Esophagus squamous epithelium (tissue), 5 donors: ENCODE measurements at regions not wholly inside any gene's neighbourhood (a gene's known extent, or its start where the extent isn't known, plus 50 kb on each side); places are given as distances from the start of the nearest gene placed in this dataset.

Experiments
- DNase-seq: peaks from one replicate; lab custom pipeline; 2025; lab: John Stamatoyannopoulos, UW
- H3K27ac ChIP-seq, 4 donors: fragments of 200-600 bp; sonication (generic); one replicate each; pipeline ENCODE4 v1.5.1; 2016 to 2019; ENCODE audit warnings: mild to moderate bottlenecking in 1 of 4
- H3K27me3 ChIP-seq, 4 donors: fragments of 200-600 bp; sonication (generic); 1 replicate in 3 of 4; 2 replicates in 1 of 4; pipeline versions ENCODE4 v1.5.1 to v1.6.0; 2017 to 2021; ENCODE audit warnings: antibody characterized with exemption in 1 of 4
- H3K36me3 ChIP-seq, 3 donors: fragments of 200-600 bp; sonication (generic); one replicate each; pipeline ENCODE4 v1.5.1; 2016 to 2019
- H3K4me1 ChIP-seq, 3 donors: fragments of 200-600 bp; sonication (generic); one replicate each; pipeline ENCODE4 v1.5.1; 2017 to 2019
- H3K4me3 ChIP-seq, 4 donors: fragments of 200-600 bp; sonication (generic); 1 replicate in 3 of 4; 2 replicates in 1 of 4; pipeline ENCODE4 v1.5.1; 2016 to 2019; ENCODE audit warnings: mild to moderate bottlenecking in 2 of 4, moderate library complexity in 1 of 4
- H3K9me3 ChIP-seq, 3 donors: fragments of 200-600 bp; sonication (generic); one replicate each; pipeline ENCODE4 v1.5.1; 2016 to 2019
- CTCF ChIP-seq, 6 experiments: fragments of 450-650 bp in 4 of 6; fragments of 200-600 bp in 2 of 6; sonication (generic) in 2 of 6; IDR thresholded peaks; one replicate each; pipeline ENCODE4 v1.5.1; 2016 to 2019; ENCODE audit warnings: antibody characterized with exemption in 6 of 6, mild to moderate bottlenecking in 4 of 6, moderate library complexity in 4 of 6
- POLR2A ChIP-seq, 4 donors: fragments of 450-650 bp; IDR thresholded peaks; one replicate each; pipeline ENCODE4 v1.6.1; 2017; ENCODE audit warnings: antibody characterized with exemption in 4 of 4, mild to moderate bottlenecking in 4 of 4, moderate library complexity in 3 of 4
- WGBS, 2 donors: methylation state at CpG; one replicate each; pipeline ENCODE4 v1.1.5; 2018; 5-methylcytosine and 5-hydroxymethylcytosine counted together
- intact Hi-C: fragments of 100-400 bp; cut with DNase I; formaldehyde crosslinking; loops from one replicate; pipeline ENCODE4 v1.15.0; 2022
- donor health status: DM: yes; HTN: yes; CAD: no.

- Histone ChIP-seq H3K9me3 (no peaks in the 10 kb centered on the region), H3K27me3 (no peaks in the 10 kb centered on the region), H3K4me1 (no peaks in the 10 kb centered on the region), H3K4me3 (no peak overlapping the region), H3K36me3 (no peaks in the 10 kb centered on the region), H3K27ac (no peak overlapping the region)
- intact Hi-C loops: no loop called here
- 60 to 64% methylated on average over 7 of the region's 7 CpGs for WGBS, 2 donors
- DNase-seq: no peak
- TF ChIP-seq POLR2A (IDR thresholded peaks at IDR 0.05) (no peak), CTCF (IDR thresholded peaks at IDR 0.05) (no peak)
Observed at GRCh38 chr5:113652161-113652560, 138.7 kb downstream of the YTHDC2 start.

GRCh38 chr5:113654828-113655227 lies 141.3 kb downstream of the YTHDC2 start:
- DNase-seq: no peak
- no peaks in the 10 kb centered on the region for H3K27me3 ChIP-seq
- intact Hi-C loops: no loop called here
- no peak overlapping the region for H3K27ac ChIP-seq
- TF ChIP-seq CTCF (IDR thresholded peaks at IDR 0.05): no peak
- TF ChIP-seq POLR2A (IDR thresholded peaks at IDR 0.05): no peak
- H3K4me3 ChIP-seq: no peak overlapping the region
- no peaks in the 10 kb centered on the region for H3K9me3 ChIP-seq
- WGBS, 2 donors: 71 to 74% methylated on average over 2 to 3 of the region's 3 CpGs
- H3K4me1 ChIP-seq: no peaks in the 10 kb centered on the region
- no peaks in the 10 kb centered on the region for H3K36me3 ChIP-seq

GRCh38 chr5:113660206-113660605 lies 146.7 kb downstream of the YTHDC2 start:
- no peak overlapping the region for H3K4me3 ChIP-seq
- H3K36me3 ChIP-seq: no peaks in the 10 kb centered on the region
- no peak for DNase-seq
- 67 to 70% methylated on average over 3 of the region's 3 CpGs for WGBS, 2 donors
- intact Hi-C loops: no loop called here
- no peak for TF ChIP-seq POLR2A (IDR thresholded peaks at IDR 0.05)
- TF ChIP-seq CTCF (IDR thresholded peaks at IDR 0.05): no peak
- H3K9me3 ChIP-seq: no peaks in the 10 kb centered on the region
- H3K27me3 ChIP-seq: peaks cover 0 to 18% (median 0%) of the 10 kb centered on the region in 4 donors
- no peaks in the 10 kb centered on the region for H3K4me1 ChIP-seq
- H3K27ac ChIP-seq: no peak overlapping the region

- WGBS, 2 donors: 70 to 82% methylated on average over 1 of the region's 1 CpG
- DNase-seq: no peak
Observed at GRCh38 chr5:113660706-113661250, 147.3 kb downstream of the YTHDC2 start.

More at GRCh38 chr5:113660706-113661250, 147.3 kb downstream of the YTHDC2 start:
- H3K27ac ChIP-seq: no peak overlapping the region
- TF ChIP-seq POLR2A (IDR thresholded peaks at IDR 0.05) (no peak), CTCF (IDR thresholded peaks at IDR 0.05) (no peak)
- no peaks in the 10 kb centered on the region for H3K36me3 ChIP-seq
- intact Hi-C loops: no loop called here
- H3K9me3 ChIP-seq: no peaks in the 10 kb centered on the region
- H3K4me3 ChIP-seq: no peak overlapping the region
- no peaks in the 10 kb centered on the region for H3K4me1 ChIP-seq
- peaks cover 0 to 18% (median 0%) of the 10 kb centered on the region in 4 donors for H3K27me3 ChIP-seq
